Mesodermal cell (in vitro differentiated cells): ENCODE measurements at regions not wholly inside any gene's neighbourhood (a gene's known extent, or its start where the extent isn't known, plus 50 kb on each side); places are given as distances from the start of the nearest gene placed in this dataset.

Source experiments
- H3K27ac ChIP-seq: 2 replicates; pipeline ENCODE4 v1.7.0; 2013; ENCODE audit warnings: mild to moderate bottlenecking, low read depth, low read length, moderate library complexity; ENCODE audit not compliant: severe bottlenecking
- H3K36me3 ChIP-seq: 2 replicates; pipeline ENCODE4 v1.7.1; 2013; ENCODE audit warnings: mild to moderate bottlenecking, low read length, moderate library complexity; ENCODE audit not compliant: control insufficient read depth, insufficient read depth
- H3K4me1 ChIP-seq: one replicate; pipeline ENCODE4 v1.7.1; 2013; ENCODE audit warnings: mild to moderate bottlenecking, low read length; ENCODE audit not compliant: insufficient read depth, control insufficient read depth, poor library complexity, severe bottlenecking
- H3K4me3 ChIP-seq: 2 replicates; pipeline ENCODE4 v1.7.0; 2013; ENCODE audit warnings: low read length, control low read depth, mild to moderate bottlenecking; ENCODE audit not compliant: insufficient read depth, poor library complexity, severe bottlenecking; ENCODE audit errors: extremely low read depth
- H3K9me3 ChIP-seq: 2 replicates; pipeline ENCODE4 v1.7.1; 2013; ENCODE audit warnings: mild to moderate bottlenecking, low read length, moderate library complexity; ENCODE audit not compliant: control insufficient read depth
- WGBS, 2 experiments: methylation state at CpG; one replicate each; pipeline ENCODE4 v1.1.5; 2013; ENCODE audit warnings: missing lambda C conversion rate in 2 of 2; ENCODE audit not compliant: insufficient coverage in 2 of 2; 5-methylcytosine and 5-hydroxymethylcytosine counted together

DNA sequence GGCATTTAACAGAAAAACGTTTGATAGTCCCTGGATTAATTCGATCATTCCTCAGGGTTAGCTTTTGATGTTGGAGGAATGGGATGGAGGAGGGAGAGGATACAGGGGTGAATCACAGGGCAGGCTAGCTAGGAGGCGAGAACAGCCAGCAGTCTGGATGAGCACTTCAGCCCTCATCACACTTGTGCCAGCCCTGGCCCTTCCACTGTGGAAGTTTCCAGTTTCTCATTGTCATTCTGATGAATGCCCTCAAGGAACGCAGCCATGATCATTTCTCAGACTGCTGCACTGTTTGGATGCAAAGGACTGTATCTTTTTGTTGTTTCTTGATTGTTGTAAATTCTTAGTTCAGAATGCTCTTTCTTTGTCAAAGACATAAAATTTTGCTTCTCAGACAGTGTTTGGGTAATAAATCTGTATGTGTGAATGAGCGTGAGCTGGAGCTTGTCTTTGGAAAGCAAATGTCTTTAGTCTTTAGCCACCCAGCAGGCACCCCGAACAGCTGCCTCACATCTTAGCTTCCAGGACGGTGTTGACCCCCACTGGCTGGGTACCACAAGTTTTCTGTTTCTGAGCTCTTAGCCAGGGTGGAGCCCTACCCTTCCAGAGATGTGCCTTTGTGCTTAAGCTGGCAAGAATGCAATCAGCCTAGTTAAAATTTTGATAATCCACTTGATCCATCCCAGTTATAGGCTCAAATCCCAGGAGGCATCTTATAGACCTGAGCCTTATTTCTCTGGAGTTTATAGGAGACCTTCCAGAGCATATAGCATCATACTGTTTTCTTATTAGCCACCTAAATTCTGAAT, 121.1 kb downstream of the PDCD6IP start:
- Histone ChIP-seq H3K4me3 (no peak overlapping the region), H3K27ac (no peak overlapping the region), H3K4me1 (no peaks in the 10 kb centered on the region), H3K9me3 (no peaks in the 10 kb centered on the region), H3K36me3 (no peaks in the 10 kb centered on the region)
- 73 to 75% methylated on average over 6 of the region's 7 CpGs for WGBS, 2 experiments

DNA sequence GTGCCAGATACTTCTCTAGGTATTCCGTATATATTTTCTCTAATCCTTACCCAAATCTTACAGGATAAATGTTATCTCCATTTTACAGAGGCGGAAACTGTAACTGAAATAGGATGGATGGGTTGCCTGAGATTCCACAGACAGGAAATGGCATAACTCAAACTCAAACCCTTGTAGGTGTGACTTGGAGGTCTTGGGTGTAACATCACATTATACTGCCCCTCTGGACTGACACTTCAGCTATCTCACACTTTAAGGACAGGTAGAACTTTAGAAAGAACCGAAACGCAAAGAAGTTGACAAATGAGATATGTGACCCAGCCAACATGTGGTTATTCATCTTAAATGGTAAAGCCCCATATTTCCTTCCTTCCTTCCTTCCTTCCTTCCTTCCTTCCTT, 122.1 kb downstream of the PDCD6IP start:
- Histone ChIP-seq H3K9me3 (no peaks in the 10 kb centered on the region), H3K27ac (no peak overlapping the region), H3K4me3 (no peak overlapping the region)

DNA sequence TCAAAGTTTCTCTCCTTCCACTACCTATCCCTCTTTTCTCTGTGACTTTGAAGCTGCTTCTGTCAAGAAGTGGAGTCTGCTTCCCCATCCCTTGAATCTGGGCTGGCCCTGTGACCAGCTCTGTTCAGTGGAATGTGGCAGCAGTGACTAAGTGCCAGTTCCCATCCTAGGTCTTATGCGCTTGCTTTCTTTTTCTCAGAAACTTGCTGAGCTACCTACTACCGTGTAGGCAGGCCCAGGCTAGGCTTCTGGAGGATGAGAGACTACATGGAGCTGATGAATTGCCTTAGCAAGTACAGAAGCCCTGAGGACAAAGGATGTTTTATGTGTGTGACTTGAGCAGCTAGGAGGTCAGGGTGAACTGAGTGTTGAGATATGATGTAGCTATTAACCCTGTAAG, 123.2 kb downstream of the PDCD6IP start:
- no peaks in the 10 kb centered on the region for H3K4me1 ChIP-seq
- H3K9me3 ChIP-seq: no peaks in the 10 kb centered on the region
- no peaks in the 10 kb centered on the region for H3K36me3 ChIP-seq
- H3K27ac ChIP-seq: no peak overlapping the region
- no peak overlapping the region for H3K4me3 ChIP-seq
- 75 to 81% methylated on average over 2 of the region's 2 CpGs for WGBS, 2 experiments

More for the DNA sequence above, 122.1 kb downstream of the PDCD6IP start:
- Histone ChIP-seq H3K36me3 (no peaks in the 10 kb centered on the region), H3K4me1 (no peaks in the 10 kb centered on the region)
- WGBS, 2 experiments: no CpG with 5 or more reads among the region's 4 CpGs

DNA sequence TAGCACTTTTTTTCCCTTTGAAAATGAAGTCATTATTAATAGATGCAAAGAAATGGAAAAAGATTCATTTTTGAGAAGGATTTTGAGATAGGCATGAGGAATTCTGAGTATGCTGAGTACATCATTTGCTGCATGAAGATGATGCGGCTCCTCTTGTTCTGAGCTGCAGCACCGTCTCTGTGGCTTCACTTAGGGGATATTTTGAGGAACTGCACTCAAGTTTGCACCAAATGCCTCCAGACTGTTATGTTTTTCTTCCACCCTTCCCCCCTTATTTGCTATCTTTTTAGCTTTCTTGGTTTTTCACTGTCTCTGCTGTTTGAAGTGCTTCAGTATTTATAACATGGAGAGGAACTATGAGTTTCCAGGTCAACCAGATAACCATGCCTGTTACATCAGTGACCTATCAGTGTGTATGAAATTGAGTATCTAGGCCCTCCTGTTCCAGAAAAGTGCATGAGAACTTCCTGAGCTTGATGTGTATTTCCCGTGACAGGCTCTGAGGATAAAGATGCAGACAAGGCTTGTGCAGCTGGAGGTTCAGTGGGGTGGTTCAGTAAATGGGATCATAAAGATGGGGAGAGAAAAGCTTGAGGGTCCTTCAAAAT, 128.7 kb downstream of the PDCD6IP start:
- WGBS, 2 experiments: 94 to 100% methylated on average over 2 to 3 of the region's 3 CpGs
- Histone ChIP-seq H3K27ac (no peak overlapping the region), H3K4me3 (no peak overlapping the region), H3K4me1 (no peaks in the 10 kb centered on the region), H3K9me3 (no peaks in the 10 kb centered on the region), H3K36me3 (no peaks in the 10 kb centered on the region)

DNA sequence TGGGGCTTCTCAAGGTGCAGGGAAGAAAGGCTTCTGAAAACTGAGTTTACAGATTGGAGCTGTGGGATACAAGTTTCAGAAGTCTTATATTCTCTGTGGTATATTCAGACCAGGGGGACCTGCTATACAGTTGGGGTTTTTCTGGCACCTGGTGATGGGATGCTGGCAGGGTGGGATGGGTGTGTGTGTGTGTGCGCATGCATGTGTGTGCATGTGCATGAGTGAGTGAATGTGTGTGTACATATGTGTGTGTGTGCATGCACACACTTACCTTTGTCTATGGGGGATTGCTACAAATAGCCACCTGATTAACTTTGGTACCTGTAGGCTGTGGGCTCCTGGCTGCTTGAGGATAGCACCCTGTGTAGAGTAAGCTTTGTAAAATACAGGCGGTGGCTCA, 131.4 kb downstream of the PDCD6IP start:
- Histone ChIP-seq H3K9me3 (no peaks in the 10 kb centered on the region), H3K4me3 (no peak overlapping the region), H3K36me3 (no peaks in the 10 kb centered on the region), H3K4me1 (no peaks in the 10 kb centered on the region), H3K27ac (no peak overlapping the region)
- 90 to 100% methylated on average over 1 to 2 of the region's 2 CpGs for WGBS, 2 experiments

DNA sequence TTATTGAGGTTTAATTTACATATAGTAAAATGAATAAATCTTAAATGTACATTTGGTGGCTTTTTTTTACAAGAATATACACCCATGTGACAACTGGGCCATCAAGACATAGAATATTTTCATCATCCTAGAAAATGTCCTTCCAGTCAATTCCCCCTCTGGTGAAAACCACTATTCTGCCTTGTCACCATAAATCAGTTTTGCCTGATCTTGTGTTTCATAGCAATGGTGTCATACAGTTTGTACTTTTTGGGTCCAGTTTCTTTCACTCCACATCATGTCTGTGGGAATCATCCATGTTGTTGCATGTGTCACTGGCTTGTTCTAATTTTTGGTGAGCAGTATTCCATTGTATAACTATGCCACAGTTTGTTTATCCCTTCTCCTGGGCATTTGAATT, 133.1 kb downstream of the PDCD6IP start:
- Histone ChIP-seq H3K36me3 (no peaks in the 10 kb centered on the region), H3K4me1 (no peaks in the 10 kb centered on the region), H3K4me3 (no peak overlapping the region), H3K27ac (no peak overlapping the region), H3K9me3 (no peaks in the 10 kb centered on the region)

DNA sequence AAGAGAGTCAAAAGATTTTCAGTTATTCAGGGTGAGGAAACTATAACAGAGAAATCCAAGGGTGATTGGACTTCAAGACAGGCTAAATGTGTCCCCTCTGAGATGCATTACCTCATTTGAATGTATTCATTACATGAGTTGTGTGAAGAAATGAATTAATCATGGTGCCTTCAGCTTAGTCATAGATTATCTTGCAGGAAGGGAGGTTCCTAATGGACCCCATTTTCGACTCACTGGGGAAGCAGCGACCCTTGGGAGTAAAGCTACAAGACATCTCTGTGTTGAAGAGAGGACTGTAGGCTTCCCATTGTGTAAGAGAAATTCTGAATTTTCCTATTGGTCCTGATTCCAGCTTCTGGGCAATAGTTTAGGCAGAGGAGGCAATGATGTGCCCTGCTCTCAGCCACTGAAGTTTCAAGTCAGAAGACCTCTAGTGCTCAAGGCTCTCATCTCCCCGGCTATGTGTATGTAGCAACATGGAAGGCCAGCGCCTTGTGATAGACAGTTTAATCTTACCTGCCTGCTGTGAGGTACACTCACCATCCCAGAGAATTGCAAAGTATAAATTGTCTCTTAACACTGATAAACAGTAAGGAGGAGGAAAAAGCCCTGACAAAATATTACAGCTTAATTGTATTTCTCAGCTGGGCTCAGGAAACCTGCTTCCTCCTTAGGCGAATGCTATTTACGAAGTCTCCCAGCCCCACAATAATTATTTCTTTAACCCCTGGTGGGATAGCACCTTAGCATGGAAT, 133.8 kb downstream of the PDCD6IP start:
- WGBS, 2 experiments: 92 to 95% methylated on average over 4 of the region's 6 CpGs
- Histone ChIP-seq H3K9me3 (no peaks in the 10 kb centered on the region), H3K36me3 (no peaks in the 10 kb centered on the region), H3K27ac (no peak overlapping the region), H3K4me1 (no peaks in the 10 kb centered on the region), H3K4me3 (no peak overlapping the region)

DNA sequence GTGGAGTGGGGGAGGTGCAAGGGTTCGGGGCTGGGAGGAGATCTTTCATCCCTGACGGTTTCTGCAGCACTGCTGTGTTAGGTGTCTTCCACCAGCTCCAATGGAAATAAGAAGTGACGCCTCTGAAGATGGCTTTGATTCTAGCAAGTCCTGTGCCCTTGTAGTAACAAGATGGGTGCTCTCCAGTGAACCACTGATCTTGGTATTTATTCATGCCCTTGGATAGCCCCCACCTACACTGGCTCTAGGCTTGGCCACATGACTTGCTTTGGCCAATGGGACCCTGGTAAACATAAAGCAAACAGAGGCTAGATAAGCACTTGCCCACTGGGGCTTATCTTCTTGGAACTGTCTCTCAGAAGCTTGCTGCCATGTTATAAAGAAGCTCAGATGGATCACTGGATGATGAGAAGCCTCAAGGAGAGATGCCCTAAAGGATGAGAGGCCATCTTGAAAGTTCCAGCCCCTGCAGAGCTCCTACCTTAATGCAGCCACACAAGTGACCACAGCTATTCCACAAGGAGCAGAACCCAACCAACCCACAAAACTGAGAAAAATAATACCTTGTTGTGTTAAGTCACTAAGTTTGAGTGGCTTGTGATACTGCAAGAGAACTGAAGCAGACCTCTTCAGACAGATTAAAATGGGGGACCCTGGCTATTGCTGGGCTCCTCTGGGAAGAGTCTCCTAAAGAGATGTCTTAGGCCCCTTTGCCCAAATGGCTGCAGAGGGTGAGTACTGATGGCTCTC, 137.9 kb downstream of the PDCD6IP start:
- H3K4me3 ChIP-seq: no peak overlapping the region
- no peaks in the 10 kb centered on the region for H3K36me3 ChIP-seq
- 80 to 100% methylated on average over 3 of the region's 3 CpGs for WGBS, 2 experiments
- H3K27ac ChIP-seq: no peak overlapping the region
- H3K4me1 ChIP-seq: no peaks in the 10 kb centered on the region
- H3K9me3 ChIP-seq: no peaks in the 10 kb centered on the region

DNA sequence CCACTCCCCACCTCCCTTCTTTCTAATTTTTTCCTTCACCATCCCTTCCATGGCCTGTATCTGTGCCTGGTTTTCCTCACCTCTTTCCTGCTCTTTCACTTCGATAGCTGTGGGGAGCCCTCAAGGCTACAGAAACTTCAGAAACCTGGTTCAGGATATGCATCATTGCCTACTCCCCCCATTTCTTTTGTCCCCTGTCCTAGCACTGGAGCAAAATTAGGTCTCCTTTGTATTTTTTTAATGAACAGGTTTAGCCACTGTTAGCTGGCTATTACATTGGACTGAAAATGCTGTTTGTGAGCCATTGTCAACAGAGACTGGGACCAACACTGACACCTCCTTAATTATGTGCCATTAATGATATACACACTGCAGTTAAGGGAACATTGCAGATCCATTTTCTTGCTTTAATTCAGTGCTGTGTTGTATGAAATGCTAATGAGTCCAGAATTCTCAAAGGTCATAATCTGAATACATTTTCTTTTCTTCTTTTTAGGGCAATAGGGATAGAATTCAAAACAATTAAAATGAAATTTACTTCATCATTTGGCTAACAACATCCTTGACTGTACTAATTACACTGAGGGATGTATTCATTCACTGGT, 138.6 kb downstream of the PDCD6IP start:
- H3K4me3 ChIP-seq: no peak overlapping the region
- WGBS, 2 experiments: 57 to 88% methylated on average over 1 of the region's 1 CpG
- no peaks in the 10 kb centered on the region for H3K4me1 ChIP-seq
- H3K9me3 ChIP-seq: no peaks in the 10 kb centered on the region
- no peaks in the 10 kb centered on the region for H3K36me3 ChIP-seq
- no peak overlapping the region for H3K27ac ChIP-seq

DNA sequence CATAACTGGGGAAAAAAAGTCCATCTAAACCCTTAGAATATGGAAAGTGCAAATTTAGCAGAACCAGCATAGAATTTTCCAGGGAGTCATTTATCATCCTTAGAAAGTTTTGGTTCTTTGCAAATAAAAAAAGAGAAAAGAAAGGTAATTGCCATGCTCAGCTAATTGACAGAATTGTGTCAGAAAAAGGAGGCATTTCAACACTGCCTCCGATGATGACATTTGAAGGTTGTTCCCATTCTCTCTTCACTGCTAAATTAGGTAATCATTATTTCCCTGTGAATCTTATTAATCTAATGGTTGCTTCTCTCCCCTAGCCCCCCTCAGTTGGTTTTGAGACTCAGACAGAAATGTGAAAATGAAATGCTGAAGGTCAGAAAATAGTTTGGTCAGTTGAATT, 139.2 kb downstream of the PDCD6IP start:
- no peak overlapping the region for H3K27ac ChIP-seq
- H3K36me3 ChIP-seq: no peaks in the 10 kb centered on the region
- no peak overlapping the region for H3K4me3 ChIP-seq
- H3K9me3 ChIP-seq: no peaks in the 10 kb centered on the region
- no peaks in the 10 kb centered on the region for H3K4me1 ChIP-seq
- WGBS, 2 experiments: no CpG with 5 or more reads among the region's 1 CpG
